ENCODE measurements at regions not wholly inside any gene's neighbourhood (a gene's known extent, or its start where the extent isn't known, plus 50 kb on each side); places are given as distances from the start of the nearest gene placed in this dataset.

GRCh38 chr15:70519004-70519365 is 244.4 kb downstream of the UACA start:
- H3K4me3 ChIP-seq (ENCODE audit: low read length): no peak overlapping the region
- TF ChIP-seq CTCF (conservative IDR thresholded peaks at IDR 0.05; ENCODE audit: low read depth, low read length): no peak
- no peak for DNase-seq (ENCODE audit: low read depth)

DNA sequence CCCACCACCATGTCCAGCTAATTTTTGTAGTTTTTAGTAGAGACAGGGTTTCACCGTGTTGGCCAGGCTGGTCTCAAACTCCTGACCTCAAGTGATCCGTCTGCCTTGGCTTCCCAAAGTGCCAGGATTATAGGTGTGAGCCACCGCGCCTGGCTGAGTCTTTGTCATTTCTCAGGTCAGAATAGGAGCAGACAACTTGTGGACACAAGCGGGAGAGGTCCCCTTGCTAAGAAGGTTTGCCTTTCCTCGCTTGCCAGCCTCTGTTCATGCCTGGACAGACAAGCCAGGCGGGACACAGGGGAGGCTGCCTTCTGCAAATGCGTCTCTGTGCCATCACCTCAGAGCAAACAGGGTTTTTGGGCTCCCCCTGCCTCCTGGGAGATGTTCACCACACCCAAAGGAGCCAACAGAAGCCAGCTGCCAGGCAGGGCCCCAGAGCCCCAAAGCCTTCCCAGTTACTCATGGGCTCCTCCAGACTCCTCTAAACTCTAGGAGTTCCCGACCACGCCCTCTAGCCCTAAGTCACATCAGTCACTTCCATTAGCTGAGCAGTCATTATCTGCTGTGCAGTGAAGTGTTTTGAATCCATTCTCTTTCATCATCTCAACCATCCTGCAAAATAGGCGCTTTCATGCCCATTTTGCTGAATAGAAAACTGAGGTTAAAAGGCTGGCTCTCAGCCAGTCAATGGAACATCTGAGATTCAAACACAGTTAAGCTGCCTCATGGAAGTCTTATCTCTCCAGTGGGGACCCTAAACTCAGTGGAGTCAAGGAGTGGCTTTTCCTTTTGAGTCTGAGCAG is 245.0 kb downstream of the UACA start:
- no peak overlapping the region for H3K4me3 ChIP-seq (ENCODE audit: low read length)
- TF ChIP-seq CTCF (conservative IDR thresholded peaks at IDR 0.05; ENCODE audit: low read depth, low read length): no peak
- no peak for DNase-seq (ENCODE audit: low read depth)

- TF ChIP-seq CTCF (conservative IDR thresholded peaks at IDR 0.05; ENCODE audit: low read depth, low read length): no peak
- no peak for DNase-seq (ENCODE audit: low read depth)
- H3K4me3 ChIP-seq (ENCODE audit: low read length): no peak overlapping the region
Measured at GRCh38 chr15:70517194-70517590, 246.2 kb downstream of the UACA start.

- H3K4me3 ChIP-seq (ENCODE audit: low read length): no peak overlapping the region
- no peak for DNase-seq (ENCODE audit: low read depth)
- TF ChIP-seq CTCF (conservative IDR thresholded peaks at IDR 0.05; ENCODE audit: low read depth, low read length): no peak
Measured at GRCh38 chr15:70516408-70517193, 246.8 kb downstream of the UACA start.

GRCh38 chr15:70514251-70514650 is 249.1 kb downstream of the UACA start:
- no peak for TF ChIP-seq CTCF (conservative IDR thresholded peaks at IDR 0.05; ENCODE audit: low read depth, low read length)
- DNase-seq (ENCODE audit: low read depth): no peak
- no peak overlapping the region for H3K4me3 ChIP-seq (ENCODE audit: low read length)

DNA sequence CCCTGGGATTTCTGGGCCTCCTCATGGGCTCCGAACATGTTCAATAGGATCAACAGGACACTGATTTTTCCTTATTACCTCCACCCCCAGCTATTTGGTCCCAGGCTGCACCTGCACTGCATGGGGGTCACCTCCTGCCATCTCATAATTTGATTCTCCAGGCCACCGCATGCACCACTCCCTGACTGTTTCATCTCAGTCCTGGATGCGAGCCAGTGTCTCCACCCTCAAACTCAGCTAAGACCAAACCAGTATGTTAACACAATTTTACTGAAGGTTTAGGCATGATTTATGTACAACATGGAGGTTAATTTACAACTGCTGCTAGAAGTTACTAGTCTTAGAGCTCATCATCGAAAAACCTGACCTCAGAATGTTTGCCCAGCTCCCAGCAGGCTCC is 249.5 kb downstream of the UACA start:
- no peak for DNase-seq (ENCODE audit: low read depth)
- no peak for TF ChIP-seq CTCF (conservative IDR thresholded peaks at IDR 0.05; ENCODE audit: low read depth, low read length)
- H3K4me3 ChIP-seq (ENCODE audit: low read length): no peak overlapping the region
